ENCODE measurements at regions not wholly inside any gene's neighbourhood (a gene's known extent, or its start where the extent isn't known, plus 50 kb on each side); places are given as distances from the start of the nearest gene placed in this dataset.

DNA sequence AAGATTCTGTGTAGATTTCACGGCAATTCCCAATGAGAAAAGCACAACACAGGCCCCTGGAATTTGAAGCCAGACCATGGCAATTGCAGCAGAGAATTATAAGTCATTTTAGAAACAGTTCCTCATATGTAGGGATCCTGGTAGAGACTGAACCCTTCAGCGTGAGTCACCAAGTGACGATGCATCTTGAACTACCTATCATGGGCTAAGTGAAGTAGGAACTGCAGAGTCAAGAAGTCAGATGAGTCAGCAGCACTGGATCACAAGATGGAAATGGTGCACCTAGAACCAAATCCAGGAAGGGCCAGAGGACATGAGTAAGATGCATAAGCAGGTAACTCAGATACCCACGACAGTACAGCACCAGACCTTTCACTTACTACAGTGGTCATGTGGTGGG is 140.0 kb upstream of the TPK1 start:
- no peak for DNase-seq (ENCODE audit: extremely low spot score in 2 of 2)
- Histone ChIP-seq H3K27ac (no peak overlapping the region), H3K9me3 (no peaks in the 10 kb centered on the region), H3K27me3 (no peaks in the 10 kb centered on the region), H3K4me3 (no peak overlapping the region), H3K4me1 (no peaks in the 10 kb centered on the region), H3K36me3 (no peaks in the 10 kb centered on the region)
- TF ChIP-seq, protein P1, sequence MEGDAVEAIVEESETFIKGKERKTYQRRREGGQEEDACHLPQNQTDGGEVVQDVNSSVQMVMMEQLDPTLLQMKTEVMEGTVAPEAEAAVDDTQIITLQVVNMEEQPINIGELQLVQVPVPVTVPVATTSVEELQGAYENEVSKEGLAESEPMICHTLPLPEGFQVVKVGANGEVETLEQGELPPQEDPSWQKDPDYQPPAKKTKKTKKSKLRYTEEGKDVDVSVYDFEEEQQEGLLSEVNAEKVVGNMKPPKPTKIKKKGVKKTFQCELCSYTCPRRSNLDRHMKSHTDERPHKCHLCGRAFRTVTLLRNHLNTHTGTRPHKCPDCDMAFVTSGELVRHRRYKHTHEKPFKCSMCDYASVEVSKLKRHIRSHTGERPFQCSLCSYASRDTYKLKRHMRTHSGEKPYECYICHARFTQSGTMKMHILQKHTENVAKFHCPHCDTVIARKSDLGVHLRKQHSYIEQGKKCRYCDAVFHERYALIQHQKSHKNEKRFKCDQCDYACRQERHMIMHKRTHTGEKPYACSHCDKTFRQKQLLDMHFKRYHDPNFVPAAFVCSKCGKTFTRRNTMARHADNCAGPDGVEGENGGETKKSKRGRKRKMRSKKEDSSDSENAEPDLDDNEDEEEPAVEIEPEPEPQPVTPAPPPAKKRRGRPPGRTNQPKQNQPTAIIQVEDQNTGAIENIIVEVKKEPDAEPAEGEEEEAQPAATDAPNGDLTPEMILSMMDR (IDR thresholded peaks at IDR 0.05): no peak
- TF ChIP-seq POLR2AphosphoS5 (IDR thresholded peaks at IDR 0.05; ENCODE audit: insufficient read depth in 1 of 2, low read depth in 1 of 2) (no peak), POLR2A (IDR thresholded peaks at IDR 0.05) (no peak)
- intact Hi-C loops (cut with DNase I): loop anchor here (2.0 kb wide), 1 partner anchor 27 kb away; no protein-coding TSS in a partner anchor

DNA sequence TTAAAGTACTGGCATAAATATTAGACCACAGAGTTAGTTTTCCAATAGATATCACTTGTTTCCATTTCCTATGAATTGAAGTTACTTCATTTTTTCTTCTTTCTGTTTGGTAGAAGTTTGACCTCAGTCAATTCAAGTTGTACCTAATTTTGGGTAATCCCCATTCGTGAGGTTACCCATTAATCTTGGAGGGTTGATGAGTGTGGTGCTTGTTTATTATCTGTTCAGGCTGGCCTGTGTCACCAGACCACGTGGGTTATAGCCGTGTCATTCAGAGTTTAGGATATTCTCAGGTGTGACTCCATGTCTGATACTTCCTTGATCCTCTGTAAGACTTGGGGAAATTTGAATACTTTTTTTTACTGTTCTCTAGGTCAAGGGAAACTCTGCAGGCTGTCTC is 133.9 kb upstream of the TPK1 start:
- H3K36me3 ChIP-seq: no peaks in the 10 kb centered on the region
- DNase-seq (ENCODE audit: extremely low spot score in 2 of 2): no peak
- H3K4me3 ChIP-seq: no peak overlapping the region
- intact Hi-C loops (cut with DNase I): no loop called here
- H3K9me3 ChIP-seq: no peaks in the 10 kb centered on the region
- TF ChIP-seq POLR2AphosphoS5 (IDR thresholded peaks at IDR 0.05; ENCODE audit: insufficient read depth in 1 of 2, low read depth in 1 of 2): no peak
- TF ChIP-seq POLR2A (IDR thresholded peaks at IDR 0.05): no peak
- TF ChIP-seq, protein P1 (IDR thresholded peaks at IDR 0.05): no peak
- H3K27me3 ChIP-seq: no peaks in the 10 kb centered on the region
- no peak overlapping the region for H3K27ac ChIP-seq
- H3K4me1 ChIP-seq: no peaks in the 10 kb centered on the region

DNA sequence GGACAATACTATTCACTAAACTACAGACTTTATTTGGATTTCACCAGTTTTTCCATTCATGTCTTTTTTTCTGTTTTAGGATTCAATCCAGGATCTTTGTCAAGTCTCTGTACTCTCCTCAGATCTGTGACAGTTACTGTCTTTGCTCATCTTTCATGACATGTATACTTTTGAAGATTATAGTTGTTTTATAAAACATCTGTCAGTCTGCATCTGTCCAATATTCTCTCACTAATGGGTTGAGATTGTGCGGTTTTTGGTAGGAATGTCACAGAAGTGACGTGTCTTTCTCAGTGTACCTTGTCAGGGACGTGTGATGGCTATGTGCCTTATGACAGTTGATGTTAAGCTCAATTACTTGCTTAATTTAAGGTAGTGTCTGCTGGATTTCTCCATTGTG is 124.9 kb upstream of the TPK1 start:
- no peaks in the 10 kb centered on the region for H3K4me1 ChIP-seq
- H3K36me3 ChIP-seq: no peaks in the 10 kb centered on the region
- no peaks in the 10 kb centered on the region for H3K27me3 ChIP-seq
- DNase-seq (ENCODE audit: extremely low spot score in 2 of 2): no peak
- intact Hi-C loops (cut with DNase I): no loop called here
- no peak overlapping the region for H3K4me3 ChIP-seq
- H3K27ac ChIP-seq: no peak overlapping the region
- TF ChIP-seq, protein P1 (IDR thresholded peaks at IDR 0.05): no peak
- no peak for TF ChIP-seq POLR2AphosphoS5 (IDR thresholded peaks at IDR 0.05; ENCODE audit: insufficient read depth in 1 of 2, low read depth in 1 of 2)
- no peaks in the 10 kb centered on the region for H3K9me3 ChIP-seq

DNA sequence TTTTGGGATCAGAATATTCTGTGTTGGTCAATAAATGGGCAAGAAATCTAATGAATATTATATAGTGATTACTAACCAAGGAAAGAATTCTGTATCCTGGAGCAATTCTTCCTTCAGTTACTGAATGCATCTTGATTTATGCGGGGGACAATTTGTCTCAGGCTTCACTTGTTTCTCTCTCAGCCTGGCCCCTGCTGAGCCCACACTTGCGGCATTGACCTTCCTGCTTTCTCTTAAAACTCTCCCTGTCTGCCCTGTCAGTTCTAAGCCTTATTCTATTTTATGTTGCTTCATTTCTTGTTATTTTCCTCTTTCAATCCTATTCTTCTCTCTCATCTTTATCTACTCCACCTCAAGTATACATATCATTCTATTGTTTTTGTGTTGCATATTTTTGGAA is 122.1 kb upstream of the TPK1 start:
- Histone ChIP-seq H3K27ac (no peak overlapping the region), H3K4me1 (no peaks in the 10 kb centered on the region), H3K36me3 (no peaks in the 10 kb centered on the region), H3K27me3 (no peaks in the 10 kb centered on the region), H3K4me3 (no peak overlapping the region), H3K9me3 (no peaks in the 10 kb centered on the region)
- DNase-seq (ENCODE audit: extremely low spot score in 2 of 2): no peak
- intact Hi-C loops (cut with DNase I): no loop called here
- TF ChIP-seq POLR2AphosphoS5 (IDR thresholded peaks at IDR 0.05; ENCODE audit: insufficient read depth in 1 of 2, low read depth in 1 of 2) (no peak), POLR2A (IDR thresholded peaks at IDR 0.05) (no peak)
- TF ChIP-seq, protein P1 (IDR thresholded peaks at IDR 0.05): no peak

DNA sequence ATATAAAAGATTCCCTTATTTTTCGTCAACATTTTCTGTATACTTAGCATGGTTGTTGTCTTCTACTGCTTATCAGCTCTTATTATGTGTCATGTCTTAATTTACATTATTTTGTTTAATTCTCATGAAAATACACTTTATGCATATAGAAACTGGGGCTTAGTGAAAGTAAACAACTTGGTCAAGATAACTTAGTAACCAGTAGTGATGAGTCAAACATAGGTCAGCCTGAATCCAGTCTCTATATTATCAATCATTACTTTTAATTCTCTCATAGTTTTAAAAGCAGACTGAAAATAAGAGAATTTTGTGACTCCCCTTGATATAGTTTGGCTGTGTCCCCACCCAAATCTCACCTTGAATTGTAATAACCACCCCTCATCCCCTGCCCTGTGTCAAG is 119.6 kb upstream of the TPK1 start:
- Histone ChIP-seq H3K27ac (no peak overlapping the region), H3K27me3 (no peaks in the 10 kb centered on the region), H3K9me3 (no peaks in the 10 kb centered on the region), H3K36me3 (no peaks in the 10 kb centered on the region), H3K4me1 (no peaks in the 10 kb centered on the region), H3K4me3 (no peak overlapping the region)
- no peak for TF ChIP-seq POLR2AphosphoS5 (IDR thresholded peaks at IDR 0.05; ENCODE audit: insufficient read depth in 1 of 2, low read depth in 1 of 2)
- TF ChIP-seq, protein P1 (IDR thresholded peaks at IDR 0.05): no peak
- TF ChIP-seq POLR2A (IDR thresholded peaks at IDR 0.05): no peak
- DNase-seq (ENCODE audit: extremely low spot score in 2 of 2): no peak
- intact Hi-C loops (cut with DNase I): no loop called here
